ENCODE measurements at regions not wholly inside any gene's neighbourhood (a gene's known extent, or its start where the extent isn't known, plus 50 kb on each side); places are given as distances from the start of the nearest gene placed in this dataset.

DNA sequence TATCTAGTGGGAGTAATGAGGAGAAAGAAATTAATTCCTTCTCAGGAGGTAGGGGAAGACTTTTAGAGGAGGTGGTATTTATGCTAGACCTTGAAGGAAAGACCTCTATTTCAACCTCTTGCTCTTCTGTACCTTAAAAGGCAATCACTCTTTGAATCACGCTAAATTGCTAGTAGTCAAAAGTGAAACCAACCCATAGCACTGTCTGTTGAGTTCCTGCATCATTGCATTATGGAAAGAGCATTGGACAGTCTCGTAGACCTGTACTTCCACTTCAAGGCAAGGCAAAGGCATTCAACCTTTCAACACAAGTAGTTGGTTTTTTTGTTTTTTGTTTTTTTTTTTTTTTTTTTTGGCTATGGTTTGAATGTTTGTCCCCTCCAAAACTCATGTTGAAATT is 770.4 kb downstream of the ETS1 start:
- H3K4me2 ChIP-seq (ENCODE audit: insufficient read depth, low read length) = no peak overlapping the region
- intact Hi-C loops (cut with micrococcal nuclease) = no loop called here
- no peaks in the 10 kb centered on the region for H3K27me3 ChIP-seq (ENCODE audit: control insufficient read depth in 2 of 2, insufficient read depth in 2 of 2, low read length in 2 of 2)
- H3K36me3 ChIP-seq (ENCODE audit: control insufficient read depth in 2 of 2, extremely low read depth in 1 of 2, insufficient read depth in 2 of 2, low read length in 2 of 2) = no peaks in the 10 kb centered on the region
- CTCF ChIA-PET = no interaction called here
- TF ChIP-seq POLR2AphosphoS5 (IDR thresholded peaks at IDR 0.05; ENCODE audit: insufficient read depth, low read depth, low read length) = no peak
- no peak for TF ChIP-seq FOS (IDR thresholded peaks at IDR 0.05; ENCODE audit: borderline replicate concordance, insufficient read depth, low read length)
- TF ChIP-seq JUN (IDR thresholded peaks at IDR 0.05; ENCODE audit: borderline replicate concordance, insufficient read depth, insufficient read length, low read depth) = no peak
- TF ChIP-seq EZH2 (IDR thresholded peaks at IDR 0.05; ENCODE audit: borderline replicate concordance, low read depth, low read length, severe bottlenecking) = no peak
- TF ChIP-seq POLR2A (IDR thresholded peaks at IDR 0.05; ENCODE audit: low read depth, low read length) = no peak
- TF ChIP-seq, protein P1, sequence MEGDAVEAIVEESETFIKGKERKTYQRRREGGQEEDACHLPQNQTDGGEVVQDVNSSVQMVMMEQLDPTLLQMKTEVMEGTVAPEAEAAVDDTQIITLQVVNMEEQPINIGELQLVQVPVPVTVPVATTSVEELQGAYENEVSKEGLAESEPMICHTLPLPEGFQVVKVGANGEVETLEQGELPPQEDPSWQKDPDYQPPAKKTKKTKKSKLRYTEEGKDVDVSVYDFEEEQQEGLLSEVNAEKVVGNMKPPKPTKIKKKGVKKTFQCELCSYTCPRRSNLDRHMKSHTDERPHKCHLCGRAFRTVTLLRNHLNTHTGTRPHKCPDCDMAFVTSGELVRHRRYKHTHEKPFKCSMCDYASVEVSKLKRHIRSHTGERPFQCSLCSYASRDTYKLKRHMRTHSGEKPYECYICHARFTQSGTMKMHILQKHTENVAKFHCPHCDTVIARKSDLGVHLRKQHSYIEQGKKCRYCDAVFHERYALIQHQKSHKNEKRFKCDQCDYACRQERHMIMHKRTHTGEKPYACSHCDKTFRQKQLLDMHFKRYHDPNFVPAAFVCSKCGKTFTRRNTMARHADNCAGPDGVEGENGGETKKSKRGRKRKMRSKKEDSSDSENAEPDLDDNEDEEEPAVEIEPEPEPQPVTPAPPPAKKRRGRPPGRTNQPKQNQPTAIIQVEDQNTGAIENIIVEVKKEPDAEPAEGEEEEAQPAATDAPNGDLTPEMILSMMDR (IDR thresholded peaks at IDR 0.05; ENCODE audit: extremely low read depth in 1 of 2, insufficient read depth in 1 of 2, low read depth in 1 of 2, low read length in 2 of 2) = no peak
- no peak for TF ChIP-seq GATA2 (IDR thresholded peaks at IDR 0.05; ENCODE audit: insufficient read depth, insufficient read length, low read depth, low read length)
- no peak for TF ChIP-seq MYC (IDR thresholded peaks at IDR 0.05; ENCODE audit: low read depth, low read length)
- TF ChIP-seq MAX (IDR thresholded peaks at IDR 0.05; ENCODE audit: insufficient read depth, insufficient read length) = no peak
- POLR2A ChIA-PET = no interaction called here
- dilution Hi-C loops (cut with MboI; ENCODE audit: extremely low pct_ligation_motif_present, low sequenced_read_pairs) = no loop called here
- DNase-seq (ENCODE audit: low read depth, low spot score) (no peak), FAIRE-seq (no peak)
- no peaks in the 10 kb centered on the region for H3K9me1 ChIP-seq (replicated peaks; ENCODE audit: control insufficient read depth, extremely low read depth, insufficient read depth, low read length)
- H4K20me1 ChIP-seq (replicated peaks; ENCODE audit: control insufficient read depth, extremely low read depth, insufficient read depth, low read length) = no peaks in the 10 kb centered on the region
- H2AFZ ChIP-seq (ENCODE audit: low read depth, low read length) = no peak overlapping the region
- H3K9ac ChIP-seq (replicated peaks; ENCODE audit: extremely low read depth, insufficient read depth, low read length) = no peak overlapping the region
- no TSS peak for BruUV-seq (replicated peaks)
- H3K79me2 ChIP-seq (ENCODE audit: control insufficient read depth, insufficient read depth, low read length) = no peaks in the 10 kb centered on the region
- H3K4me3 ChIP-seq (replicated peaks in 1 of 3; ENCODE audit: insufficient read depth in 1 of 3, low read depth in 1 of 3, low read length in 3 of 3) = no peak overlapping the region
- no peaks in the 10 kb centered on the region for H3K4me1 ChIP-seq (ENCODE audit: control insufficient read depth, extremely low read depth, insufficient read depth, low read length)
- no peak overlapping the region for H3K27ac ChIP-seq (ENCODE audit: insufficient read depth, low read depth, low read length)
- no peaks in the 10 kb centered on the region for H3K9me3 ChIP-seq (replicated peaks; ENCODE audit: control insufficient read depth, insufficient read depth, low read length)

Measured in endothelial cell of umbilical vein (primary cell).